Aorta (tissue), 5 donors: ENCODE measurements at regions not wholly inside any gene's neighbourhood (a gene's known extent, or its start where the extent isn't known, plus 50 kb on each side); places are given as distances from the start of the nearest gene placed in this dataset.
"Not testable (repeated sequence)": the region's sequence is repeated elsewhere in the genome, so short reads cannot be mapped to it uniquely, and the experiment has no call there.

Experiments used
- ATAC-seq: fragments of 200-7000 bp; cut with Tn5 transposase; one replicate; pipeline ENCODE4 v1.9.1; 2022; ENCODE audit warnings: moderate library complexity; ENCODE audit not compliant: low FRiP score
- DNase-seq, 2 donors: peaks; one replicate each; pipeline ENCODE4 v3.0.0-alpha.2; 2020
- H3K27ac ChIP-seq, 2 donors: one replicate each; pipeline ENCODE4 v1.5.1; 2013; ENCODE audit warnings: low read length in 2 of 2, mild to moderate bottlenecking in 2 of 2, moderate library complexity in 2 of 2, control low read depth in 1 of 2, inconsistent platforms in 1 of 2, low read depth in 1 of 2
- H3K27me3 ChIP-seq, 2 donors: one replicate each; pipeline ENCODE4 v1.6.1; 2013; ENCODE audit warnings: control low read depth in 1 of 2, low read length in 1 of 2, mild to moderate bottlenecking in 1 of 2, moderate library complexity in 1 of 2; ENCODE audit not compliant: insufficient read depth in 2 of 2, control insufficient read depth in 1 of 2
- H3K36me3 ChIP-seq, 2 donors: one replicate each; pipeline ENCODE4 v1.6.1; 2013; ENCODE audit warnings: control low read depth in 1 of 2, low read length in 1 of 2, mild to moderate bottlenecking in 1 of 2; ENCODE audit not compliant: insufficient read depth in 2 of 2, control insufficient read depth in 1 of 2
- H3K4me1 ChIP-seq, 2 donors: one replicate each; pipeline ENCODE4 v1.6.1; 2013; ENCODE audit warnings: low read length in 2 of 2, control low read depth in 1 of 2, mild to moderate bottlenecking in 1 of 2, moderate library complexity in 1 of 2; ENCODE audit not compliant: insufficient read depth in 2 of 2, control insufficient read depth in 1 of 2
- H3K4me3 ChIP-seq, 2 donors: one replicate each; pipeline ENCODE4 v1.5.1; 2013; ENCODE audit warnings: low read length in 2 of 2, control low read depth in 1 of 2, mild to moderate bottlenecking in 1 of 2
- H3K9me3 ChIP-seq: one replicate; pipeline ENCODE4 v1.6.1; 2013; ENCODE audit warnings: mild to moderate bottlenecking, low read length; ENCODE audit not compliant: control insufficient read depth
- WGBS, 2 donors: extraction: QIAGEN DNeasy Blood & Tissue Kit; methylation state at CpG; one replicate each; pipeline ENCODE4 v1.1.7; 2013; 5-methylcytosine and 5-hydroxymethylcytosine counted together
- intact Hi-C, 2 donors: fragments of 100-400 bp; cut with DNase I; formaldehyde crosslinking; loops; one replicate each; pipeline versions ENCODE4 v1.14.2 to v1.15.0; 2022
- donor health status: healthy with polysubstance abuse.
- donor health status: Bipolar disorder and iron deficiency.
- donor health status: DM: no; HTN: no; CAD: no.
- donor health status: DM: no; HTN: no; CAD: no.
- donor health status: DM: yes; HTN: yes; CAD: no.

DNA sequence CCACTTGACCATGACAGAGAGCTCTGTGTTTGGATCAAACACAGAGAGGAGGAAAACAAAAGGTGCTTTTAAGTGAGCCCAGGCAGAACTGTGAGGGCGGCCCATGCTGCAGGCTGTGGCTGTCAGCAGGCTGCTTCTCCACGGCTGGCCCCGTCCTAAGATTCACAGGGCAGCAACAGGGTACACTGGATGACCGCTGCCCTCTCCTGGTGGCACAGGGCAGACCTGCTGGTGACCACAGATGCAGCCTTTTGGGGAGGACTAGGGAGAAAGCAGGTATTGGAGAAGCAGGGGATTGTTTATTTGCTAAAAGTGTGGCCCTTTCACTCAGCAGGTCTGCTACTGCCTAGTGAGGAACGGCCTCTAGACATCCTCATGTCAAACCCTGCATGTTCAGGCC, 183.7 kb downstream of the ADRA2C start:
- H3K4me3 ChIP-seq, H3K27ac ChIP-seq, H3K27me3 ChIP-seq, H3K4me1 ChIP-seq, H3K9me3 ChIP-seq, ATAC-seq, DNase-seq, H3K36me3 ChIP-seq: not testable (repeated sequence)
- intact Hi-C loops: loop anchor here in 1 of 2 donors (10.0 kb wide), 1 partner anchor 175 kb away; no protein-coding TSS in a partner anchor
- WGBS, 2 donors: 70 to 71% methylated on average over 5 of the region's 5 CpGs

DNA sequence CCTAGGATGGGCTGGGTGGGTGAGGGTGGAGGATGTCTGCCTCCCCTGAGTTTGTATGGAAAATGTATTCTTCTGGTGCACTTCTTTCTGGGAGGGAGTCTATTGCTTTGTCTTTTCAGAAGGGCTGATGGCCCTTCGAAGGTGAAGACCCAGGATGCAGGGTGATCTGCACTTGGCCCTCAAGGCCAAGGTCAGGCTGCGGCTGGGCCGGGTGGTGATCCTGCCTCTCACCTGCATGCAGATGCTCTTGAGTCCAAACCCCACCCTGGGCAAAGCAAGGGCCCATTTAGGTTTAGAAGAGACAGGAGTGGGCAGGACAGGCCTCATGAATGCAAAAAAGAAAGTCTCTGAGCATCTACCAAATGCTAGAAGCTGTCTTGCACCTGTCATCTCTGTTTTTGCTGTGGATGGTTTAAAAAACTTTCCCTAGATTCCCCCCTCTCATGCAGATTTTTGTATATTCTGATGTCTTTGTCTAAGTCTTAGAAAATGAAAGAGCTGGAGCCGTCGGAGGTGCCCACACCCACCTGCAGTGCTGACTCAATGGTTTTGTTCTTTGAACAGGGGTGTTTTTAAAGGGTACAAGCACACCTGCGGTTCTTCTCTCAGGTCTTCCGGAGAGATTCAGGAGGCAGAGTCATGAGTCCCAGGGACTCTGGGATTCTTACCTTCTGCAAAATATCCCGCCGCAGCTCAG, 186.4 kb downstream of the ADRA2C start:
- H3K4me1 ChIP-seq, H3K27me3 ChIP-seq, H3K27ac ChIP-seq, H3K36me3 ChIP-seq, H3K4me3 ChIP-seq, DNase-seq, H3K9me3 ChIP-seq, ATAC-seq, intact Hi-C loops: not testable (repeated sequence)
- WGBS, 2 donors: 89% methylated on average over 9 of the region's 9 CpGs

DNA sequence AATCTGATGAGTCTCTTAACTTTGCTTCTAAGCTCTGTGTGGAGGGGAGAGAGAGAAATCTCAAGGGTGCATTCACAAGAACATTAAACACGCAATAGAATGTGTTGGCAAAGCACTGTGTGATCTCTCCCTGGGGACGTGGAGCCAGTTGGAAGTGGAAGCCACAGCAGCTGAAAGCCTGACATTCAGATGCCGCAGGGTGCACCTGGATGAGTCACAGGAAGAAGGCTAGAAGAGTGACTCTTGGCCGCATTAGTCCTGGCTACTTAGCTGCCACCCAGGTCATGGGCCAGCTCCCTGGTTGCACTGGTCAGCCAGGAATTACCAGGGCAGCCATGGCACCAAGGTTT, 186.9 kb downstream of the ADRA2C start:
- H3K9me3 ChIP-seq, H3K4me3 ChIP-seq, H3K4me1 ChIP-seq, DNase-seq, intact Hi-C loops, H3K27me3 ChIP-seq, H3K36me3 ChIP-seq, H3K27ac ChIP-seq, ATAC-seq: not testable (repeated sequence)
- 51 to 60% methylated on average over 4 of the region's 4 CpGs for WGBS, 2 donors

DNA sequence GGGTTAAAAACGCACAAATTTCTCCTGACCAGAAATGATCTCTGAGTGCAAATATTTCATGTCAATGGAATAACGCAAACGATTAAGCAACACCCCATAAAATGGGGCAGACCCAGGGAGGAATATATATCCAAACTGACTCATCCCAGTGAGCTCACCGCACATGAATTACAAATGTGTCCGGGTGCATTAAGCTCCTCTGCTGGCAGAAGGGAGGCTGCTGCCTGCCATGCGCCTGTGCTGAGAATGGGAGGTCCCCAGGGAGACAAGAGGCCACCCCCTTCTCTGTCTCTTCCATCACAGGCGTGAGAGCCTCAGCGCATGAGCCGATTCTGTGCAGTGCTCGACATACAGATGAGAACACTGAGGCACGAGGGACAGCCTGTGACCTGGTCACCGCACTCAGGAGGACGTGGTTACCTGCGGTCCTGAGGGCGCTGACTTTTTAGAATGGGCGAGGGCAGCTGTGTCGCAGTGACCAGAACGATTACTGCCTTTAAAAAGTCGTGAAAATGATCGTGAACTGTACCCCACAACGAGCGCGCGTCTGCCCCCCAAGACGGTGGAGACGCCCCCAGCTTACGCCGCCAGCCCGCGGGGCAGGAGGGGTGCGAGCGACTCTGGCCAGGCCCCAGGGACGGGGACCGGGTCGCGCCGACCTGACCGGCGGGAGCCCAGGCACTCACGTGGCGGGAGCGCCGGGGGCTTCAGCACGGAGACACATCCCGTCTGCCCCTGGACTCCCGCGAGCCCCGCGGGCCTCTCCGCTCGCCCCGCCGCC, 188.5 kb downstream of the ADRA2C start:
- H3K4me1 ChIP-seq, H3K9me3 ChIP-seq, intact Hi-C loops, H3K27me3 ChIP-seq, ATAC-seq, H3K36me3 ChIP-seq: not testable (repeated sequence)
- WGBS, 2 donors: 1% methylated on average over 49 to 53 of the region's 53 CpGs
- Histone ChIP-seq H3K4me3 (peak overlapping the region in 1 of 2 donors; percentile 40), H3K27ac (peak overlapping the region in 1 of 2 donors; percentile 34)
- DNase-seq: peak; percentile 81 to 90

DNA sequence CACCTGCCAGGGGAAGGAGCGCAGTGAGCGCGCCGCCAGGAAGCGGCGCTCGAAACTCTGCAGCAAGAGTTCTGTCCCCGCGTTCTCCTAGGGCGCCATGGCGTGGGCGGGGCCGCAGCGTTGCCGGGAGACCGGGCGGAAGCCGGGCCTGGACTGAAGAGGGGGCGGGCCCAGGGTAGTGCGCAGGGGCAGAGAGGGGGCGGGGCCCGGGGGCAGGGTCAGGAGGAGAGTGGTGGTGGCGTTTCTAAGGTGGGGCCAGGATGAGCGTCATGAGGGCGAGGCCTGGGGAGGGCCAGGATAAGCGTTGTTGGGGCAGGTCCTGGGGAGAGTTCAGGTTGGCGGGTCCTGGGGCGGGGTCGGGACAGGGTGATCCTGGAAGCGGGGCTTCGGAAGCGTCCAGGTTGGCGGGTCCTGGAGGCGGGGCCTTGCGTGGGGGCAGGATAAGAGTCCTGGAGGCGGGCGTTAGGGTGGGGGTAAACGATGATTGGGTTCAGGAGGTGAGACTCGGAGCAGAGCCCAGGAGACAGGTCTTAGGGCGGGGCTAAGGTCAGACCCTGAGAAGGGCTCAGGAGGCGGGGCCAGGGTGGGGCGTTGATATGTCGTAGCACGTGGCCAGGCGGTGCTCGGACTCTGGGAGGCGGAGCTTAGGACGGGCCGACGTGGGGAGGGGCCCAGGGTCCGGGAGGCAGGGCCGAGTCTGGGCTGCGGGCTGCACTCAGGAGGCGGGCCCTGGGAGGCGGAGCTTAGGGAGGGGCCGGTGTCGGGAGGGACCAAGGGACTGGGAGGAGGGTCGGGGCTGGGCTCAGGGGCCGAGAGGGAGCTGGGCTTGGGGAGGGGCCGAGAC, 189.4 kb downstream of the ADRA2C start:
- intact Hi-C loops, H3K27ac ChIP-seq, H3K36me3 ChIP-seq, H3K27me3 ChIP-seq, H3K4me1 ChIP-seq, H3K9me3 ChIP-seq: not testable (repeated sequence)
- peak overlapping the region in 1 of 2 donors; percentile 40 for H3K4me3 ChIP-seq
- peak; percentile 99 to 100 for DNase-seq
- peak; percentile 100 for ATAC-seq
- WGBS, 2 donors: 1% methylated on average over 51 to 60 of the region's 60 CpGs

DNA sequence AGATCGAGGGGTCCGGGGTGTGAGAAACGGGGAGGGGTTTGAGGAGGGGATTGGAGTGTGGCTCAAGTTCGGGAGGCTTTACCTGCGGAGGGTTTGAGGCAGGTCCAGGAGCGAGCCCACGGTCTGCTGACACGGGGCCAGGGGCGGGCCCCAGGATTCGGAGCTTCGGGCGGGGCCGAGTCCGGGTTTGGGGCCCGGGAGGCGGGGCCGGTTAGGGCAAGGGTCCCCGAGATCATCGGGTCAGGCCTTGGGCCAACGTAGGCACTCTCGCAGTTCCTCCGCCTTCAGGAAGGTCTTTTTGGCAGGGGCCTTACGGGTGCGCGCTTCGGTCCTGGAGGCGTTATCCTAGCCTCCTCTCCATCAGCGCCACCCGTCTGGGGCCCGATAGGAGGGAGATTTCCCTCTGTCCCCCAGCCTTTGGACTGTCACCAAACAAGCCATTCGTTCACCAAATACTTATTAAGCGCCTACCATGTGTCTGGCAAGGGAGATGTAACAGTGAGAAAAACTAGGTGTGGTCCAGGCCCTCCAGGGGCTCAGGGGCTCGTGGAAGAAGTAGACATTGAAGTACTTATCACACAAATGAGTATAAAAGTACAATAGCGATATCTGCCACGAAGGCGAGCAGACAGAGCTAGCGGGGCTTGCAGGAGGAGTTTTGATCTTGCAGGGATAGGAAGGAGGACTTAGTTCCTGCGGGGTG, 190.1 kb downstream of the ADRA2C start:
- intact Hi-C loops, H3K27ac ChIP-seq, ATAC-seq, H3K4me3 ChIP-seq, H3K9me3 ChIP-seq, H3K36me3 ChIP-seq, H3K27me3 ChIP-seq, H3K4me1 ChIP-seq: not testable (repeated sequence)
- DNase-seq: peak in 1 of 2 donors; percentile 79
- WGBS, 2 donors: 5 to 17% methylated on average over 18 to 38 of the region's 38 CpGs

DNA sequence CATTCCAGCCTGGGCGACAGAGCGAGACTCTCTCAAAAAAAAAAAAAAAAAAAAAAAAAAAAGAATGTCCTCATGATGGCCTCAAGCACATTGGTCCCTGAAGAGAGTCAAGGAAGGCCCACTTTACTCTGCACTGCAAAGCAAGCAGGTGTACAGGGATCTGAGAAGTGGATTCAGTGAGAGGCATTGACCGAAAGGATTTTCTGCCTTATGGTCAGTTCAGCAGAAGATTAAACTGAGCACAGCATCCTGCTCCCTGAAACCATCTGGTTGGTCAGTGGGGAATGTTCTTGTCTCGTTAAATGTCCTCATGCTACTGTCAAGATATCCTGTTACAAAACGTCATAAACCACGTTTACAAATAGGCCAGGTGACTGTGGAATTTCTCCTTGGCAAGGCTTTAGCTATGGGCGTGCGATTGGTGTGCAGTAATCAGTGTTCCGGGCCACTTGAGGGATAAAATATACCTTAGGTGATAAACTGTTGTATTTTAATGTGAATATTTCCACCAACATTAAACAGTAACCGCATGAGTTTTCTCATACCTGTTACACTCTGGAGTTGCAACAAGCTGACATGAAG, 195.0 kb downstream of the ADRA2C start:
- H3K4me1 ChIP-seq, DNase-seq, H3K4me3 ChIP-seq, intact Hi-C loops, ATAC-seq, H3K27me3 ChIP-seq, H3K9me3 ChIP-seq, H3K36me3 ChIP-seq, H3K27ac ChIP-seq: not testable (repeated sequence)
- 65 to 77% methylated on average over 10 of the region's 10 CpGs for WGBS, 2 donors
